SK-N-SH (cell line): ENCODE measurements at regions not wholly inside any gene's neighbourhood (a gene's known extent, or its start where the extent isn't known, plus 50 kb on each side); places are given as distances from the start of the nearest gene placed in this dataset.

Experiments used
- CTCF ChIA-PET: fragments of 300-600, 350-600 bp; formaldehyde crosslinking; extraction: SDS; loops from one replicate; lab custom pipeline; 2021; lab: Yijun Ruan, JAX
- POLR2A ChIA-PET: fragments of 350-600 bp; sonication (Branson Sonifier 250); formaldehyde crosslinking; extraction: SDS; loops from one replicate; lab custom pipeline; 2020; ENCODE audit warnings: antibody characterized with exemption, inconsistent platforms; lab: Yijun Ruan, JAX
- DNase-seq: peaks from one replicate; pipeline ENCODE4 v3.0.0; 2012
- H2AFZ ChIP-seq: fragments of 200-600 bp; sonication (generic); 2 replicates; pipeline ENCODE4 v1.8.1; 2016; ENCODE audit warnings: antibody characterized with exemption, mild to moderate bottlenecking, low read depth
- H3F3A ChIP-seq: fragments of 200-600 bp; sonication (generic); replicated peaks from 2 replicates; pipeline ENCODE3; 2016; ENCODE audit warnings: antibody characterized with exemption, mild to moderate bottlenecking; ENCODE audit not compliant: insufficient read depth
- H3K27ac ChIP-seq, 2 experiments: fragments of 200-500 bp in 1 of 2; fragments of 200-600 bp in 1 of 2; sonication (Bioruptor generic) in 1 of 2; sonication (generic), shearing (Covaris generic) in 1 of 2; 2 replicates each; pipeline versions ENCODE4 v1.5.1 to v1.6.1; 2014 to 2016; ENCODE audit warnings: low read depth in 2 of 2, inconsistent platforms in 1 of 2, low read length in 1 of 2, mild to moderate bottlenecking in 1 of 2, mixed read lengths in 1 of 2
- H3K27me3 ChIP-seq: fragments of 200-600 bp; sonication (generic), shearing (Covaris generic); 2 replicates; pipeline ENCODE4 v1.6.1; 2016; ENCODE audit warnings: mixed run types; ENCODE audit not compliant: insufficient read depth
- H3K36me3 ChIP-seq, 2 experiments: fragments of 200-500 bp in 1 of 2; fragments of 200-600 bp in 1 of 2; sonication (Bioruptor generic) in 1 of 2; sonication (generic) in 1 of 2; replicated peaks in 1 of 2; 2 replicates each; pipeline versions ENCODE3 to v1.5.1; 2014 to 2016; ENCODE audit warnings: low read length in 1 of 2, mild to moderate bottlenecking in 1 of 2; ENCODE audit not compliant: insufficient read depth in 2 of 2, control insufficient read depth in 1 of 2
- H3K4me1 ChIP-seq, 2 experiments: fragments of 200-500 bp in 1 of 2; fragments of 200-600 bp in 1 of 2; sonication (Bioruptor generic) in 1 of 2; sonication (generic), shearing (Covaris generic) in 1 of 2; 2 replicates each; pipeline versions ENCODE4 v1.5.1 to v1.6.1; 2014 to 2016; ENCODE audit warnings: low read depth in 1 of 2, low read length in 1 of 2, mixed run types in 1 of 2; ENCODE audit not compliant: insufficient read depth in 2 of 2, control insufficient read depth in 1 of 2
- H3K4me2 ChIP-seq: fragments of 200-600 bp; sonication (generic), shearing (Covaris generic); 2 replicates; pipeline ENCODE4 v1.6.1; 2017; ENCODE audit warnings: mixed run types
- H3K4me3 ChIP-seq, 2 experiments: fragments of 200-500 bp in 1 of 2; fragments of 200-600 bp in 1 of 2; sonication (Bioruptor generic) in 1 of 2; sonication (generic), shearing (Covaris generic) in 1 of 2; 2 replicates each; pipeline versions ENCODE4 v1.5.1 to v1.8.1; 2014 to 2016; ENCODE audit warnings: low read depth in 2 of 2, inconsistent platforms in 1 of 2, low read length in 1 of 2, mild to moderate bottlenecking in 1 of 2, mixed read lengths in 1 of 2, moderate library complexity in 1 of 2
- H3K79me2 ChIP-seq: fragments of 200-600 bp; sonication (generic); 2 replicates; pipeline ENCODE4 v1.8.1; 2017; ENCODE audit warnings: mild to moderate bottlenecking; ENCODE audit not compliant: insufficient read depth
- H3K9ac ChIP-seq: fragments of 200-600 bp; sonication (generic); 2 replicates; pipeline ENCODE4 v1.6.1; 2017; ENCODE audit warnings: mixed run types
- H3K9me2 ChIP-seq: fragments of 200-600 bp; sonication (generic); 2 replicates; pipeline ENCODE4 v1.6.1; 2017; ENCODE audit warnings: mixed run types
- H3K9me3 ChIP-seq: fragments of 200-600 bp; sonication (generic); 2 replicates; pipeline ENCODE4 v1.6.1; 2017; ENCODE audit warnings: mixed run types, mild to moderate bottlenecking, moderate library complexity
- H4K20me1 ChIP-seq: fragments of 200-600 bp; sonication (generic); 2 replicates; pipeline ENCODE4 v1.6.1; 2017; ENCODE audit warnings: mild to moderate bottlenecking, mixed run types; ENCODE audit not compliant: insufficient read depth
- ELF1 ChIP-seq: IDR thresholded peaks from 2 replicates; pipeline ENCODE4 v1.4.0; 2012
- EZH2phosphoT487 ChIP-seq: fragments of 200-600 bp; sonication (generic); IDR thresholded peaks from 2 replicates; pipeline ENCODE4 v1.6.1; 2017; ENCODE audit warnings: low read depth, mixed run types, mild to moderate bottlenecking, antibody characterized with exemption, moderate library complexity, borderline replicate concordance
- FOXJ3 ChIP-seq: sonication (generic); formaldehyde crosslinking; IDR thresholded peaks from 2 replicates; pipeline ENCODE4 v1.5.1; 2020; ENCODE audit warnings: mild to moderate bottlenecking, missing genetic modification reagents
- GABPA ChIP-seq: IDR thresholded peaks from 2 replicates; pipeline ENCODE4 v1.4.0; 2012; ENCODE audit warnings: low read depth, mild to moderate bottlenecking
- GATA2 ChIP-seq: sonication (generic); formaldehyde crosslinking; IDR thresholded peaks from 2 replicates; pipeline ENCODE4 v1.5.0; 2020; ENCODE audit warnings: mild to moderate bottlenecking, missing genetic modification reagents
- JUND ChIP-seq: IDR thresholded peaks from 2 replicates; pipeline ENCODE4 v1.4.0; 2012
- MEF2A ChIP-seq: IDR thresholded peaks from 2 replicates; pipeline ENCODE4 v1.4.0; 2012; ENCODE audit warnings: low read depth, borderline replicate concordance
- NFIC ChIP-seq: IDR thresholded peaks from 2 replicates; pipeline ENCODE4 v1.4.0; 2012; ENCODE audit warnings: borderline replicate concordance
- NRF1 ChIP-seq: IDR thresholded peaks from 2 replicates; pipeline ENCODE4 v1.6.1; 2012; ENCODE audit warnings: low read depth, mild to moderate bottlenecking, low read length
- POLR2AphosphoS5 ChIP-seq: IDR thresholded peaks from 2 replicates; pipeline ENCODE4 v1.6.1; 2012; ENCODE audit warnings: low read depth, low read length
- RAD21 ChIP-seq: IDR thresholded peaks from 2 replicates; pipeline ENCODE4 v1.6.1; 2012; ENCODE audit warnings: mild to moderate bottlenecking, low read length
- RXRA ChIP-seq: IDR thresholded peaks from 2 replicates; pipeline ENCODE4 v1.4.0; 2012; ENCODE audit warnings: low read depth, mild to moderate bottlenecking, borderline replicate concordance
- SIN3A ChIP-seq: IDR thresholded peaks from 2 replicates; pipeline ENCODE4 v1.6.1; 2012; ENCODE audit warnings: low read depth, mild to moderate bottlenecking, low read length, moderate library complexity, borderline replicate concordance
- SMC3 ChIP-seq: IDR thresholded peaks from 2 replicates; pipeline ENCODE4 v1.6.1; 2012; ENCODE audit warnings: low read depth, low read length, improper control_type of control experiment
- TAF1 ChIP-seq: IDR thresholded peaks from 2 replicates; pipeline ENCODE4 v1.6.1; 2012; ENCODE audit warnings: low read depth, mild to moderate bottlenecking, low read length, moderate library complexity, borderline replicate concordance
- TEAD4 ChIP-seq: IDR thresholded peaks from 2 replicates; pipeline ENCODE4 v1.4.0; 2012; ENCODE audit warnings: mild to moderate bottlenecking, borderline replicate concordance; ENCODE audit not compliant: insufficient read depth
- WGBS: methylation state at CpG from one replicate; pipeline ENCODE4 v1.1.6; 2017; ENCODE audit warnings: low lambda C conversion rate; 5-methylcytosine and 5-hydroxymethylcytosine counted together
- TF ChIP-seq, protein P1 (sequence below): IDR thresholded peaks from 2 replicates; pipeline ENCODE4 v1.4.0; 2012; ENCODE audit warnings: low read depth, borderline replicate concordance
- TF ChIP-seq, protein P2 (sequence below): fragments of 200-600 bp; sonication (generic); IDR thresholded peaks from 2 replicates; pipeline ENCODE4 v1.6.1; 2017; ENCODE audit warnings: antibody characterized with exemption, mild to moderate bottlenecking, moderate library complexity
- TF ChIP-seq, protein P3 (sequence below): fragments of 150-350 bp; IDR thresholded peaks from 2 replicates; pipeline ENCODE4 v1.6.1; 2017; ENCODE audit warnings: antibody characterized with exemption, low read length, low read depth, borderline replicate concordance
- TF ChIP-seq, protein P4 (sequence below): IDR thresholded peaks from 2 replicates; pipeline ENCODE4 v1.4.0; 2012; ENCODE audit warnings: low read depth, borderline replicate concordance

DNA sequence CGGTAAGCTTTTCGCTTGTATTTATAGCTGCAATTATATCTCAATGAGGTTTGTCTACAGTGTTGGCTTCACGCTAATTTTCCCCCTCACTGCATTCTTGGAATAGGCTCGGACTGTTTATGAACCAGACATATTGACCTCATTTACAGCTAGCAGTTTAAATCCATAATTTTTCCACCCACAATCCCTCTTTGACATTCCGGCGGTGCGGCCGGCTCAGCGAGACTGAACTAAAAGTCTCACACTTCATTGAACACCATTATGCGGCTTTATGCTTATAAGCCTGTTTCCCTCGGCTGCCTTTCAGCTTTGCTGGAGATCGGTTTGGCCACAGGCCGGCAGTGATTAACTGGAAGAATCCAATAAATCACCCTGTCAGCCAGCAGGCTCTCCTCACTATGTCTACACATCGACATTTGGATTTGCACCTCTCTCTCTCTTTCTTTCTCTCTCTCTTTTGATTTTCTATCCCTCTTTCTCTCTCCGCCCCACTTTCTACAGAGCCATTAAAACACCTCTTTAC, 315.0 kb upstream of the TLE4 start:
- DNase-seq = no peak
- Histone ChIP-seq H3K36me3 (no peaks in the 10 kb centered on the region), H3K9ac (no peak overlapping the region), H3K4me3 (no peak overlapping the region), H3K4me1 (peaks cover 0 to 5% of the 10 kb centered on the region in 2 experiments; a peak in 2 of 4 replicates), H3K27ac (no peak overlapping the region), H2AFZ (no peak overlapping the region), H3K9me3 (no peaks in the 10 kb centered on the region), H3K9me2 (no peaks in the 10 kb centered on the region), H3F3A (no peaks in the 10 kb centered on the region), H3K4me2 (no peak overlapping the region)
- POLR2A ChIA-PET = no interaction called here
- CTCF ChIA-PET = interaction anchor here (1.5 kb wide), 1 partner anchor 67 kb away, joined by 3 read pairs; no protein-coding TSS in a partner anchor
- WGBS = 91% methylated on average over 15 of the region's 15 CpGs
- TF ChIP-seq, protein P1, sequence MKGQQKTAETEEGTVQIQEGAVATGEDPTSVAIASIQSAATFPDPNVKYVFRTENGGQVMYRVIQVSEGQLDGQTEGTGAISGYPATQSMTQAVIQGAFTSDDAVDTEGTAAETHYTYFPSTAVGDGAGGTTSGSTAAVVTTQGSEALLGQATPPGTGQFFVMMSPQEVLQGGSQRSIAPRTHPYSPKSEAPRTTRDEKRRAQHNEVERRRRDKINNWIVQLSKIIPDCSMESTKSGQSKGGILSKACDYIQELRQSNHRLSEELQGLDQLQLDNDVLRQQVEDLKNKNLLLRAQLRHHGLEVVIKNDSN = no peak
- TF ChIP-seq TAF1 (no peak), RAD21 (no peak), POLR2AphosphoS5 (no peak), JUND (no peak), RXRA (no peak), MEF2A (no peak), GATA2 (CRISPR knock-in tag) (no peak), ELF1 (no peak), GABPA (no peak), SMC3 (no peak), EZH2phosphoT487 (no peak), NFIC (no peak), FOXJ3 (no peak), NRF1 (no peak), SIN3A (no peak), TEAD4 (no peak)
- TF ChIP-seq, protein P2, sequence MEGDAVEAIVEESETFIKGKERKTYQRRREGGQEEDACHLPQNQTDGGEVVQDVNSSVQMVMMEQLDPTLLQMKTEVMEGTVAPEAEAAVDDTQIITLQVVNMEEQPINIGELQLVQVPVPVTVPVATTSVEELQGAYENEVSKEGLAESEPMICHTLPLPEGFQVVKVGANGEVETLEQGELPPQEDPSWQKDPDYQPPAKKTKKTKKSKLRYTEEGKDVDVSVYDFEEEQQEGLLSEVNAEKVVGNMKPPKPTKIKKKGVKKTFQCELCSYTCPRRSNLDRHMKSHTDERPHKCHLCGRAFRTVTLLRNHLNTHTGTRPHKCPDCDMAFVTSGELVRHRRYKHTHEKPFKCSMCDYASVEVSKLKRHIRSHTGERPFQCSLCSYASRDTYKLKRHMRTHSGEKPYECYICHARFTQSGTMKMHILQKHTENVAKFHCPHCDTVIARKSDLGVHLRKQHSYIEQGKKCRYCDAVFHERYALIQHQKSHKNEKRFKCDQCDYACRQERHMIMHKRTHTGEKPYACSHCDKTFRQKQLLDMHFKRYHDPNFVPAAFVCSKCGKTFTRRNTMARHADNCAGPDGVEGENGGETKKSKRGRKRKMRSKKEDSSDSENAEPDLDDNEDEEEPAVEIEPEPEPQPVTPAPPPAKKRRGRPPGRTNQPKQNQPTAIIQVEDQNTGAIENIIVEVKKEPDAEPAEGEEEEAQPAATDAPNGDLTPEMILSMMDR = no peak
- TF ChIP-seq, protein P3, sequence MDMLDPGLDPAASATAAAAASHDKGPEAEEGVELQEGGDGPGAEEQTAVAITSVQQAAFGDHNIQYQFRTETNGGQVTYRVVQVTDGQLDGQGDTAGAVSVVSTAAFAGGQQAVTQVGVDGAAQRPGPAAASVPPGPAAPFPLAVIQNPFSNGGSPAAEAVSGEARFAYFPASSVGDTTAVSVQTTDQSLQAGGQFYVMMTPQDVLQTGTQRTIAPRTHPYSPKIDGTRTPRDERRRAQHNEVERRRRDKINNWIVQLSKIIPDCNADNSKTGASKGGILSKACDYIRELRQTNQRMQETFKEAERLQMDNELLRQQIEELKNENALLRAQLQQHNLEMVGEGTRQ = no peak
- TF ChIP-seq, protein P4, sequence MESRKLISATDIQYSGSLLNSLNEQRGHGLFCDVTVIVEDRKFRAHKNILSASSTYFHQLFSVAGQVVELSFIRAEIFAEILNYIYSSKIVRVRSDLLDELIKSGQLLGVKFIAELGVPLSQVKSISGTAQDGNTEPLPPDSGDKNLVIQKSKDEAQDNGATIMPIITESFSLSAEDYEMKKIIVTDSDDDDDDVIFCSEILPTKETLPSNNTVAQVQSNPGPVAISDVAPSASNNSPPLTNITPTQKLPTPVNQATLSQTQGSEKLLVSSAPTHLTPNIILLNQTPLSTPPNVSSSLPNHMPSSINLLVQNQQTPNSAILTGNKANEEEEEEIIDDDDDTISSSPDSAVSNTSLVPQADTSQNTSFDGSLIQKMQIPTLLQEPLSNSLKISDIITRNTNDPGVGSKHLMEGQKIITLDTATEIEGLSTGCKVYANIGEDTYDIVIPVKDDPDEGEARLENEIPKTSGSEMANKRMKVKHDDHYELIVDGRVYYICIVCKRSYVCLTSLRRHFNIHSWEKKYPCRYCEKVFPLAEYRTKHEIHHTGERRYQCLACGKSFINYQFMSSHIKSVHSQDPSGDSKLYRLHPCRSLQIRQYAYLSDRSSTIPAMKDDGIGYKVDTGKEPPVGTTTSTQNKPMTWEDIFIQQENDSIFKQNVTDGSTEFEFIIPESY = no peak
- TF ChIP-seq, all 33 proteins: peak for 0
- H3K79me2 ChIP-seq = no peaks in the 10 kb centered on the region
- H3K27me3 ChIP-seq = no peaks in the 10 kb centered on the region
- no peaks in the 10 kb centered on the region for H4K20me1 ChIP-seq
